GM23248 (cell line): ENCODE measurements at regions not wholly inside any gene's neighbourhood (a gene's known extent, or its start where the extent isn't known, plus 50 kb on each side); places are given as distances from the start of the nearest gene placed in this dataset.

Experiments used
- EZH2 ChIP-seq: fragments of 200-600 bp; sonication (generic); IDR thresholded peaks from 2 replicates; pipeline ENCODE4 v1.6.1; 2018; ENCODE audit warnings: antibody characterized with exemption, mild to moderate bottlenecking; ENCODE audit not compliant: insufficient read depth, poor library complexity, severe bottlenecking
- EZH2phosphoT487 ChIP-seq: fragments of 200-600 bp; sonication (generic); IDR thresholded peaks from 2 replicates; pipeline ENCODE4 v1.6.1; 2018; ENCODE audit warnings: antibody characterized with exemption, moderate library complexity, mild to moderate bottlenecking, low read depth; ENCODE audit not compliant: insufficient read depth

DNA sequence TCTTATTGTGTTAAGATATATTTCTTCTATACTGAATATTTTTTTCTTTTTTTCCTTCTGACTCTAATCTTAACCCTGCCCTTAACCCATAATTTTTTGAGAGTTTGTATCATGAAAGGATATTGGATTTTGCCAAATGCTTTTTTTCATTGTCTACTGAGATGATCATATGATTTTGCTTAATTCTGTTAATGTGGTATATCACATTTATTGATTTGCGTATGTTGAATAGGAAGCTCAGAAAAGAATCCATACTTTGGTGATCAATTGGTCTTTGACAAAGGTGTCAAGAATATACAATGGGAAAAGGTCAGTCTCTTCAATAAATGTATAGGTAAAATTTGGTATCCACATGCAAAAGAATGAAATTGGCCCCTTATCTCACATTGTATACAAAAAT, 588.8 kb upstream of the ADGRB3 start:
- TF ChIP-seq EZH2, result no peak
- TF ChIP-seq EZH2phosphoT487, result no peak
